Astrocyte of the cerebellum (primary cell): ENCODE measurements at regions not wholly inside any gene's neighbourhood (a gene's known extent, or its start where the extent isn't known, plus 50 kb on each side); places are given as distances from the start of the nearest gene placed in this dataset.
A peak's percentile ranks its signal among the peaks of the same experiment; 100 is the strongest.

Experiments
- DNase-seq: peaks from one replicate; pipeline ENCODE4 v3.0.0-alpha.2; 2011; ENCODE audit warnings: low read depth
- H3K4me3 ChIP-seq: 2 replicates; pipeline ENCODE4 v1.5.1; 2011; ENCODE audit warnings: mild to moderate bottlenecking, low read depth, low read length, moderate library complexity
- in situ Hi-C: cut with HindIII; loops from 2 replicates; pipeline ENCODE4 v1.10.0; 2017; ENCODE audit warnings: low sequenced_read_pairs
- TF ChIP-seq, protein P1 (sequence below): IDR thresholded peaks from 2 replicates; pipeline ENCODE4 v1.5.1; 2012; ENCODE audit warnings: low read length, low read depth, moderate library complexity, mild to moderate bottlenecking; ENCODE audit errors: missing control alignments

GRCh38 chrX:112997991-112998390 is 157.4 kb upstream of the AMOT start:
- in situ Hi-C loops = no loop called here
- no peak for DNase-seq
- TF ChIP-seq, protein P1, sequence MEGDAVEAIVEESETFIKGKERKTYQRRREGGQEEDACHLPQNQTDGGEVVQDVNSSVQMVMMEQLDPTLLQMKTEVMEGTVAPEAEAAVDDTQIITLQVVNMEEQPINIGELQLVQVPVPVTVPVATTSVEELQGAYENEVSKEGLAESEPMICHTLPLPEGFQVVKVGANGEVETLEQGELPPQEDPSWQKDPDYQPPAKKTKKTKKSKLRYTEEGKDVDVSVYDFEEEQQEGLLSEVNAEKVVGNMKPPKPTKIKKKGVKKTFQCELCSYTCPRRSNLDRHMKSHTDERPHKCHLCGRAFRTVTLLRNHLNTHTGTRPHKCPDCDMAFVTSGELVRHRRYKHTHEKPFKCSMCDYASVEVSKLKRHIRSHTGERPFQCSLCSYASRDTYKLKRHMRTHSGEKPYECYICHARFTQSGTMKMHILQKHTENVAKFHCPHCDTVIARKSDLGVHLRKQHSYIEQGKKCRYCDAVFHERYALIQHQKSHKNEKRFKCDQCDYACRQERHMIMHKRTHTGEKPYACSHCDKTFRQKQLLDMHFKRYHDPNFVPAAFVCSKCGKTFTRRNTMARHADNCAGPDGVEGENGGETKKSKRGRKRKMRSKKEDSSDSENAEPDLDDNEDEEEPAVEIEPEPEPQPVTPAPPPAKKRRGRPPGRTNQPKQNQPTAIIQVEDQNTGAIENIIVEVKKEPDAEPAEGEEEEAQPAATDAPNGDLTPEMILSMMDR = no peak
- no peak overlapping the region for H3K4me3 ChIP-seq

DNA sequence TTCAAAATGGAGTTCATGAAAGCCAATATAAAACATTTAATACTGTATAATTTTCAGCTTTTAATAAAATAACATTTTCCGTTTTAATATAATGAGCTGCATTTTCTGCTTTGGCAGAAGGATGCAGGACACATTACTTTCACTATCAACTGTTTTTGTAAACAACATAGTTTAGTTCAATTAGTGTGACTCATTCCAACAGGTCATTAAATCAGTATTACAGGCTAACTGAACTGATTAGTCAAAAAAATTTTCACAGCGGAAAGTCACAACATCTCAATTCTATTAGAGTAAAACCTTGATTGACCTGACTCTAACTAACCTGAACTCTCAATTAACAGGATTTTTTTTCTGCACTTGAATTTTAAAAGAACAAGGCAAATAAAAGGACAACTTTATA is 151.2 kb upstream of the AMOT start:
- in situ Hi-C loops = no loop called here
- no peak for DNase-seq
- H3K4me3 ChIP-seq = no peak overlapping the region
- TF ChIP-seq, protein P1 = no peak

DNA sequence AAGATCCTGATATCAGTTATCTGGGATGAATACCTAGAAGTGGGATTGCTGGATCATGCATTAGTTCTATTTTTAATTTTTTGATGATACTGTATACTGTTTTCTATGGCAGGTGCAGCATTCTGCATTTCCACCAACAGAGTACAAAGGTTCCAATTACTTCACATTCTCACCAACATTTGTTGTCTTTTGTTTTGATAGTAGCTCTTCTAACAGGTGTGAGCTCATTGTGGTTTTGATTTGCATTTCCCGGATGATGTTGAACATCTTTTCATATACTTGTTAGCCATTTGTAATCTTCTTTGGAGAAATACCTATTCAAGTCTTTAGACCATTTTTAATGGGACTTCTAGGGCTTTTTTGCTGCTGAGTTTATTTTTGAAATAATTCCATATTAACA is 139.2 kb upstream of the AMOT start:
- TF ChIP-seq, protein P1 = no peak
- in situ Hi-C loops = no loop called here
- DNase-seq = no peak
- H3K4me3 ChIP-seq = no peak overlapping the region

GRCh38 chrX:112968351-112969133 is 127.9 kb upstream of the AMOT start:
- in situ Hi-C loops = no loop called here
- TF ChIP-seq, protein P1 = no peak
- no peak overlapping the region for H3K4me3 ChIP-seq
- no peak for DNase-seq

GRCh38 chrX:112967903-112968302 is 127.3 kb upstream of the AMOT start:
- no peak overlapping the region for H3K4me3 ChIP-seq
- in situ Hi-C loops = no loop called here
- no peak for DNase-seq
- TF ChIP-seq, protein P1 = no peak

DNA sequence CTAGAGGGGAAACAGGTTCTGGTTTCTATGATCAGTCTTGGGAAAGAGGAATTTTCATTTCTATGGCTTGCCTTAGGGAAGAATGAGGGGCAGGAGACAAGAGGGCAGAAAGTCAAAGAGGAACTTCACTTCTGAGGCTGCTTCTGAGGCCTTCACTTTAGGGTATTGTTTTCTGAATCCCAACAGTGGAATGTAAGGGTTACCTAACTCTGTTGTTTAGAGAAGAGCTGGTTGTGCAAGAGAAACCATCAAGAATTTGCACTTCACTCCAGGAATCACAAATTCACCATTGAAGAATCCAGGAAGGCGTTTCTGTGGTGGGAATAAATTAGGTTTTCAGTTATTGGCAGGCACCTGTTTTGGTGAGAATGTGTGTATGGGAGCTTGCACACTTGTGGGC is 126.7 kb upstream of the AMOT start:
- H3K4me3 ChIP-seq = no peak overlapping the region
- TF ChIP-seq, protein P1 = no peak
- in situ Hi-C loops = no loop called here
- DNase-seq = peak; percentile 54
